NT2/D1 (cell line): ENCODE measurements at regions not wholly inside any gene's neighbourhood (a gene's known extent, or its start where the extent isn't known, plus 50 kb on each side); places are given as distances from the start of the nearest gene placed in this dataset.

ENCODE experiments used
- YY1 ChIP-seq: IDR thresholded peaks from 2 replicates; pipeline ENCODE4 v1.6.1; 2011; ENCODE audit not compliant: insufficient read length, insufficient read depth
- ZNF274 ChIP-seq: IDR thresholded peaks from 2 replicates; pipeline ENCODE4 v1.6.1; 2011; ENCODE audit warnings: mild to moderate bottlenecking, low read depth, low read length

GRCh38 chr13:102530751-102531150, 66.0 kb upstream of the TPP2 start:
- TF ChIP-seq ZNF274 (no peak), YY1 (no peak)
